Nephron progenitor cell (in vitro differentiated cells): ENCODE measurements at regions not wholly inside any gene's neighbourhood (a gene's known extent, or its start where the extent isn't known, plus 50 kb on each side); places are given as distances from the start of the nearest gene placed in this dataset.
A peak's percentile ranks its signal among the peaks of the same experiment; 100 is the strongest.

Experiments used
- DNase-seq: peaks from one replicate; pipeline ENCODE4 v3.0.0; 2021
- H3K27ac Mint-ChIP-seq: 2 replicates; pipeline ENCODE4 v1.8.0; 2021; ENCODE audit warnings: mild to moderate bottlenecking, moderate library complexity, mixed read lengths
- H3K27me3 Mint-ChIP-seq: 2 replicates; pipeline ENCODE4 v1.8.0; 2021; ENCODE audit warnings: mild to moderate bottlenecking, low read depth, mixed read lengths; ENCODE audit not compliant: poor library complexity
- H3K36me3 Mint-ChIP-seq: 2 replicates; pipeline ENCODE4 v1.8.0; 2021; ENCODE audit warnings: low read depth, mixed read lengths
- H3K4me1 Mint-ChIP-seq: 2 replicates; pipeline ENCODE4 v1.8.0; 2021; ENCODE audit warnings: mixed read lengths
- H3K4me3 Mint-ChIP-seq: 2 replicates; pipeline ENCODE4 v1.8.0; 2021; ENCODE audit warnings: mild to moderate bottlenecking, moderate library complexity, mixed read lengths
- H3K9me3 Mint-ChIP-seq: 2 replicates; pipeline ENCODE4 v1.8.0; 2021; ENCODE audit warnings: mild to moderate bottlenecking, moderate library complexity, mixed read lengths
- CTCF ChIP-seq: fragments of 200-600 bp; sonication (generic); IDR thresholded peaks from 2 replicates; pipeline ENCODE4 v1.5.0; 2021; ENCODE audit warnings: antibody characterized with exemption

GRCh38 chr16:9522614-9523013, 431.2 kb downstream of the HAPSTR1 start:
- H3K9me3 Mint-ChIP-seq, result no peaks in the 10 kb centered on the region
- no peaks in the 10 kb centered on the region for H3K36me3 Mint-ChIP-seq
- no peak overlapping the region for H3K27ac Mint-ChIP-seq
- no peak for TF ChIP-seq CTCF
- no peak overlapping the region for H3K4me3 Mint-ChIP-seq
- no peak for DNase-seq
- H3K27me3 Mint-ChIP-seq, result peaks cover 5% of the 10 kb centered on the region
- peaks cover 26% of the 10 kb centered on the region for H3K4me1 Mint-ChIP-seq

GRCh38 chr16:9523994-9524393, 432.6 kb downstream of the HAPSTR1 start:
- TF ChIP-seq CTCF, result no peak
- H3K27me3 Mint-ChIP-seq, result peaks cover 5% of the 10 kb centered on the region
- H3K4me3 Mint-ChIP-seq, result no peak overlapping the region

GRCh38 chr16:9525037-9525436, 433.6 kb downstream of the HAPSTR1 start:
- H3K4me1 Mint-ChIP-seq, result peaks cover 22% of the 10 kb centered on the region

More at GRCh38 chr16:9523994-9524393, 432.6 kb downstream of the HAPSTR1 start:
- Mint-ChIP-seq H3K27ac (peak overlapping the region; percentile 48), H3K4me1 (peaks cover 22% of the 10 kb centered on the region), H3K36me3 (no peaks in the 10 kb centered on the region), H3K9me3 (no peaks in the 10 kb centered on the region)
- no peak for DNase-seq

GRCh38 chr16:9526791-9527190, 435.3 kb downstream of the HAPSTR1 start:
- Mint-ChIP-seq H3K36me3 (no peaks in the 10 kb centered on the region), H3K27ac (no peak overlapping the region), H3K27me3 (peaks cover 9% of the 10 kb centered on the region), H3K9me3 (peaks cover 4% of the 10 kb centered on the region), H3K4me3 (no peak overlapping the region), H3K4me1 (peaks cover 22% of the 10 kb centered on the region)
- no peak for TF ChIP-seq CTCF
- no peak for DNase-seq

More at GRCh38 chr16:9525037-9525436, 433.6 kb downstream of the HAPSTR1 start:
- Mint-ChIP-seq H3K27ac (peak overlapping the region; percentile 36), H3K4me3 (no peak overlapping the region), H3K27me3 (peaks cover 9% of the 10 kb centered on the region), H3K9me3 (no peaks in the 10 kb centered on the region), H3K36me3 (no peaks in the 10 kb centered on the region)
- TF ChIP-seq CTCF, result no peak
- DNase-seq, result no peak

GRCh38 chr16:9527976-9528375, 436.5 kb downstream of the HAPSTR1 start:
- peaks cover 11% of the 10 kb centered on the region for H3K4me1 Mint-ChIP-seq
- H3K36me3 Mint-ChIP-seq, result no peaks in the 10 kb centered on the region
- H3K9me3 Mint-ChIP-seq, result peaks cover 13% of the 10 kb centered on the region
- no peak overlapping the region for H3K27ac Mint-ChIP-seq
- TF ChIP-seq CTCF, result no peak
- peaks cover 9% of the 10 kb centered on the region for H3K27me3 Mint-ChIP-seq
- no peak for DNase-seq
- no peak overlapping the region for H3K4me3 Mint-ChIP-seq

GRCh38 chr16:9528511-9529079, 437.2 kb downstream of the HAPSTR1 start:
- Mint-ChIP-seq H3K27ac (no peak overlapping the region), H3K4me1 (peaks cover 11% of the 10 kb centered on the region), H3K9me3 (peaks cover 16% of the 10 kb centered on the region), H3K4me3 (no peak overlapping the region), H3K36me3 (no peaks in the 10 kb centered on the region), H3K27me3 (peaks cover 9% of the 10 kb centered on the region)
- TF ChIP-seq CTCF, result no peak
- no peak for DNase-seq
